K562 (cell line): ENCODE measurements at regions not wholly inside any gene's neighbourhood (a gene's known extent, or its start where the extent isn't known, plus 50 kb on each side); places are given as distances from the start of the nearest gene placed in this dataset.

Experiments
- ATAC-seq: fragments of 200-7000 bp; cut with Tn5 transposase; 3 replicates; pipeline ENCODE4 v1.9.1; 2020; ENCODE audit warnings: moderate library complexity
- BruUV-seq: library from RNA; stranded (reverse); fragments of 400-500 nt; replicated peaks from 2 replicates; lab custom pipeline; 2021; lab: Mats Ljungman, UMichigan
- CTCF ChIA-PET: fragments of 300-600 bp; formaldehyde crosslinking; extraction: SDS; loops from one replicate; lab custom pipeline; 2021; ENCODE audit warnings: low intra/inter-chr PET ratio; lab: Yijun Ruan, JAX
- POLR2A ChIA-PET: fragments of 300-600, 350-650 bp; sonication (Branson Sonifier 250); formaldehyde crosslinking; extraction: SDS; loops from one replicate; lab custom pipeline; 2021; ENCODE audit warnings: antibody characterized with exemption, inconsistent platforms; lab: Yijun Ruan, JAX
- DNase-seq, 4 experiments: peaks; one replicate each; pipeline versions ENCODE4 v3.0.0 to v3.0.0-alpha.2; 2011 to 2018; ENCODE audit warnings: low spot score in 3 of 4, mixed read lengths in 3 of 4; ENCODE audit errors: extremely low read depth in 1 of 4
- FAIRE-seq: peaks from 2 replicates; lab custom pipeline; 2011; peaks lifted over from hg19 to GRCh38; lab: Jason Lieb, UNC
- H2AFZ ChIP-seq: 2 replicates; pipeline ENCODE4 v1.6.0; 2011; ENCODE audit warnings: low read depth, low read length, control low read depth, inconsistent platforms
- H3K27ac ChIP-seq: fragments of 200-600 bp; 3 replicates; pipeline ENCODE4 v1.8.0; 2011; ENCODE audit warnings: low read depth, mild to moderate bottlenecking, control low read depth, inconsistent platforms, low read length, moderate library complexity, mixed read lengths; ENCODE audit errors: extremely low read depth
- H3K27me3 ChIP-seq, 2 experiments: fragments of 300-600 bp in 1 of 2; 2 replicates in 1 of 2; 3 replicates in 1 of 2; pipeline versions ENCODE4 v1.6.0 to v1.8.0; 2011; ENCODE audit warnings: inconsistent platforms in 2 of 2, low read length in 2 of 2, mild to moderate bottlenecking in 1 of 2, mixed read lengths in 1 of 2, moderate library complexity in 1 of 2; ENCODE audit not compliant: control insufficient read depth in 2 of 2, insufficient read depth in 2 of 2
- H3K36me3 ChIP-seq: fragments of 300-600 bp; 3 replicates; pipeline ENCODE4 v1.8.0; 2011; ENCODE audit warnings: mild to moderate bottlenecking, low read length, inconsistent platforms; ENCODE audit not compliant: control insufficient read depth, insufficient read depth
- H3K4me1 ChIP-seq, 2 experiments: fragments of 200-600 bp in 1 of 2; replicated peaks in 1 of 2; 2 replicates in 1 of 2; 3 replicates in 1 of 2; pipeline versions ENCODE4 v1.5.1 to v1.8.0; 2011; ENCODE audit warnings: inconsistent platforms in 2 of 2, low read length in 2 of 2, mild to moderate bottlenecking in 1 of 2, mixed read lengths in 1 of 2, moderate library complexity in 1 of 2; ENCODE audit not compliant: control insufficient read depth in 2 of 2, insufficient read depth in 2 of 2
- H3K4me2 ChIP-seq: 2 replicates; pipeline ENCODE4 v1.6.1; 2011; ENCODE audit warnings: low read length, control low read depth, inconsistent platforms, mixed read lengths; ENCODE audit not compliant: insufficient read depth
- H3K4me3 ChIP-seq: fragments of 200-600 bp; sonication (generic), shearing (Covaris generic); 2 replicates; pipeline ENCODE4 v1.5.1; 2016; ENCODE audit warnings: control low read depth, inconsistent platforms
- H3K79me2 ChIP-seq: fragments of 200-600 bp; 3 replicates; pipeline ENCODE4 v1.8.0; 2011; ENCODE audit warnings: low read length, inconsistent platforms; ENCODE audit not compliant: control insufficient read depth, insufficient read depth
- H3K9ac ChIP-seq, 2 experiments: 2 replicates each; pipeline versions ENCODE4 v1.6.0 to v1.6.1; 2011; ENCODE audit warnings: low read depth in 2 of 2, low read length in 2 of 2, control low read depth in 1 of 2, inconsistent platforms in 1 of 2, mild to moderate bottlenecking in 1 of 2, mixed read lengths in 1 of 2; ENCODE audit not compliant: insufficient read depth in 1 of 2
- H3K9me1 ChIP-seq: one replicate; pipeline ENCODE4 v1.6.0; 2011; ENCODE audit warnings: inconsistent platforms, mild to moderate bottlenecking, low read length, moderate library complexity; ENCODE audit not compliant: control insufficient read depth, insufficient read depth
- H3K9me3 ChIP-seq: replicated peaks from 2 replicates; pipeline ENCODE4 v1.5.1; 2011; ENCODE audit warnings: low read depth, low read length, inconsistent platforms; ENCODE audit not compliant: control insufficient read depth, insufficient read depth
- H4K20me1 ChIP-seq: replicated peaks from 2 replicates; pipeline ENCODE4 v1.6.1; 2011; ENCODE audit warnings: low read length, inconsistent platforms, mixed read lengths; ENCODE audit not compliant: control insufficient read depth, insufficient read depth
- CHD1 ChIP-seq: fragments of 200-600 bp; sonication (generic); IDR thresholded peaks from one replicate; pipeline ENCODE4 v1.6.1; 2012; ENCODE audit warnings: mild to moderate bottlenecking, moderate library complexity, low read length, inconsistent platforms
- GTF2E2 ChIP-seq: fragments of 200-800 bp; sonication (Bioruptor generic); IDR thresholded peaks from 2 replicates; pipeline ENCODE4 v1.6.1; 2016; ENCODE audit warnings: missing genetic modification characterization, missing compliant biosample characterization
- HDAC2 ChIP-seq: fragments of 450-650 bp; IDR thresholded peaks from 2 replicates; pipeline ENCODE4 v1.6.1; 2016; ENCODE audit warnings: mild to moderate bottlenecking
- JUN ChIP-seq, 2 experiments: sonication (generic) in 1 of 2; formaldehyde crosslinking in 1 of 2; IDR thresholded peaks; 2 replicates each; pipeline versions ENCODE4 v1.6.1 to v1.8.0; 2012 to 2022; ENCODE audit warnings: borderline replicate concordance in 2 of 2, mild to moderate bottlenecking in 2 of 2, improper control_type of control experiment in 1 of 2, low read depth in 1 of 2, low read length in 1 of 2, missing genetic modification reagents in 1 of 2
- KHSRP ChIP-seq: fragments of 450-650 bp; IDR thresholded peaks from 2 replicates; pipeline ENCODE4 v1.6.1; 2017
- PTTG1 ChIP-seq: fragments of 450-650 bp; IDR thresholded peaks from 2 replicates; pipeline ENCODE4 v1.6.1; 2016; ENCODE audit warnings: low read depth, mild to moderate bottlenecking, missing genetic modification characterization, missing compliant biosample characterization
- U2AF1 ChIP-seq: fragments of 200-400 bp; formaldehyde crosslinking; optimal IDR thresholded peaks from 2 replicates; pipeline ENCODE3; 2017; ENCODE audit warnings: mild to moderate bottlenecking, low read depth, low read length, moderate library complexity
- YBX1 ChIP-seq: fragments of 450-650 bp; IDR thresholded peaks from 2 replicates; pipeline ENCODE4 v1.7.1; 2016; ENCODE audit warnings: mild to moderate bottlenecking
- ZKSCAN8 ChIP-seq: fragments of 200-800 bp; sonication (Bioruptor generic); IDR thresholded peaks from 2 replicates; pipeline ENCODE4 v1.6.1; 2016; ENCODE audit warnings: missing genetic modification characterization, missing compliant biosample characterization
- ZNF507 ChIP-seq: conservative IDR thresholded peaks from 2 replicates; pipeline ENCODE4 v1.6.1; 2017; ENCODE audit warnings: missing genetic modification characterization, missing compliant biosample characterization
- ZNF668 ChIP-seq: fragments of 250-450 bp; sonication (Bioruptor Pico); IDR thresholded peaks from 2 replicates; pipeline ENCODE4 v1.8.0; 2022; ENCODE audit warnings: mild to moderate bottlenecking, inconsistent platforms
- ZNF696 ChIP-seq: fragments of 250-450 bp; sonication (Bioruptor Pico); conservative IDR thresholded peaks from 2 replicates; pipeline ENCODE4 v1.4.0; 2020; ENCODE audit warnings: mild to moderate bottlenecking, moderate library complexity
- ZNF76 ChIP-seq: fragments of 250-450 bp; sonication (Bioruptor Pico); IDR thresholded peaks from 2 replicates; pipeline ENCODE4 v1.4.0; 2020; ENCODE audit warnings: mild to moderate bottlenecking, moderate library complexity, borderline replicate concordance
- ZNF830 ChIP-seq: fragments of 250-450 bp; sonication (Bioruptor Pico); IDR thresholded peaks from 2 replicates; pipeline ENCODE4 v1.5.0; 2021; ENCODE audit warnings: mild to moderate bottlenecking
- WGBS: fragments of 100-300 bp; shearing (Covaris generic); methylation state at CpG from one replicate; pipeline ENCODE4 v1.1.6; 2016; ENCODE audit warnings: low coverage, mixed read lengths; ENCODE audit not compliant: insufficient coverage; ENCODE audit errors: missing lambda C conversion rate; 5-methylcytosine and 5-hydroxymethylcytosine counted together
- in situ Hi-C: fragments of 300-500 bp; cut with MboI; formaldehyde crosslinking; loops from 4 replicates; pipeline ENCODE4 v1.15.0; 2018; ENCODE audit warnings: inconsistent platforms, mixed read lengths
- intact Hi-C: fragments of 100-400 bp; cut with micrococcal nuclease; formaldehyde crosslinking; loops from 2 replicates; pipeline ENCODE4 v1.14.2; 2022
- TF ChIP-seq, protein P1 (sequence below): fragments of 450-650 bp; IDR thresholded peaks from 2 replicates; pipeline ENCODE4 v1.6.1; 2017; ENCODE audit warnings: antibody characterized with exemption, mild to moderate bottlenecking
- TF ChIP-seq, protein P2 (sequence below): fragments of 450-650 bp; formaldehyde crosslinking; conservative IDR thresholded peaks from 2 replicates; pipeline ENCODE4 v1.4.0; 2022; ENCODE audit warnings: mild to moderate bottlenecking, missing genetic modification characterization
- TF ChIP-seq, protein P3 (sequence below): fragments of 250-450 bp; sonication (Bioruptor Pico); IDR thresholded peaks from 2 replicates; pipeline ENCODE4 v1.5.1; 2021; ENCODE audit warnings: mild to moderate bottlenecking

DNA sequence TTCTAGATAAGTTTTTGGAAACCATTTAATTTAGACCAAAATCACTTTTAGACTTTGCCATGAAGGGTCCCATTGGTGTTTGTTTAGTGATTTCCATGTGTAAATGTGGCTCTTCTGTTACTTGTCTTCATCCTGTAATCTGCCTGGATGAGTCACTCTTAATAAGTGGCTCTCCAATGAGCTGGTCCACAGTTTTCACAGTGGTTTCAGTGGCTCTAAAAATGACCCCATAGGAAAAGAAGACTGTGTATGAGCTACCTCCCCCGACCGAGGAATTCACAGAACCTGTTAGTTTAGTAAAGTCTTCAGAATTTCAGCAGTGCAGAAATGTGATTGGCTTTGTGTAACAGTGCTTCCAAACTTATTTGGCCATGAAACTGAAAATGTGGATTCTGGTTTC, 492.0 kb upstream of the MARCKS start:
- Histone ChIP-seq H3K4me1 (no peaks in the 10 kb centered on the region), H3K27ac (no peak overlapping the region), H3K27me3 (no peaks in the 10 kb centered on the region), H3K9me3 (no peaks in the 10 kb centered on the region), H3K4me3 (no peak overlapping the region), H3K79me2 (no peaks in the 10 kb centered on the region), H3K9me1 (no peaks in the 10 kb centered on the region), H4K20me1 (no peaks in the 10 kb centered on the region), H3K9ac (no peak overlapping the region), H2AFZ (no peak overlapping the region), H3K36me3 (no peaks in the 10 kb centered on the region), H3K4me2 (no peak overlapping the region)
- intact Hi-C loops (no loop called here), in situ Hi-C loops (no loop called here)
- DNase-seq = no peak
- 0% methylated on average over 2 of the region's 2 CpGs for WGBS
- TF ChIP-seq GTF2E2 (tag) = no peak
- TF ChIP-seq PTTG1 (tag) = no peak
- no peak for TF ChIP-seq CHD1
- TF ChIP-seq KHSRP = no peak
- no peak for TF ChIP-seq ZKSCAN8 (CRISPR knock-in tag)
- no peak for TF ChIP-seq ZNF696 (CRISPR knock-in tag)
- TF ChIP-seq ZNF668 = no peak
- no peak for TF ChIP-seq JUN (IDR thresholded peaks at IDR 0.05; ENCODE audit: borderline replicate concordance, low read depth, low read length)
- no peak for TF ChIP-seq JUN (CRISPR knock-in tag; IDR thresholded peaks at IDR 0.05; ENCODE audit: borderline replicate concordance)
- TF ChIP-seq, protein P1, sequence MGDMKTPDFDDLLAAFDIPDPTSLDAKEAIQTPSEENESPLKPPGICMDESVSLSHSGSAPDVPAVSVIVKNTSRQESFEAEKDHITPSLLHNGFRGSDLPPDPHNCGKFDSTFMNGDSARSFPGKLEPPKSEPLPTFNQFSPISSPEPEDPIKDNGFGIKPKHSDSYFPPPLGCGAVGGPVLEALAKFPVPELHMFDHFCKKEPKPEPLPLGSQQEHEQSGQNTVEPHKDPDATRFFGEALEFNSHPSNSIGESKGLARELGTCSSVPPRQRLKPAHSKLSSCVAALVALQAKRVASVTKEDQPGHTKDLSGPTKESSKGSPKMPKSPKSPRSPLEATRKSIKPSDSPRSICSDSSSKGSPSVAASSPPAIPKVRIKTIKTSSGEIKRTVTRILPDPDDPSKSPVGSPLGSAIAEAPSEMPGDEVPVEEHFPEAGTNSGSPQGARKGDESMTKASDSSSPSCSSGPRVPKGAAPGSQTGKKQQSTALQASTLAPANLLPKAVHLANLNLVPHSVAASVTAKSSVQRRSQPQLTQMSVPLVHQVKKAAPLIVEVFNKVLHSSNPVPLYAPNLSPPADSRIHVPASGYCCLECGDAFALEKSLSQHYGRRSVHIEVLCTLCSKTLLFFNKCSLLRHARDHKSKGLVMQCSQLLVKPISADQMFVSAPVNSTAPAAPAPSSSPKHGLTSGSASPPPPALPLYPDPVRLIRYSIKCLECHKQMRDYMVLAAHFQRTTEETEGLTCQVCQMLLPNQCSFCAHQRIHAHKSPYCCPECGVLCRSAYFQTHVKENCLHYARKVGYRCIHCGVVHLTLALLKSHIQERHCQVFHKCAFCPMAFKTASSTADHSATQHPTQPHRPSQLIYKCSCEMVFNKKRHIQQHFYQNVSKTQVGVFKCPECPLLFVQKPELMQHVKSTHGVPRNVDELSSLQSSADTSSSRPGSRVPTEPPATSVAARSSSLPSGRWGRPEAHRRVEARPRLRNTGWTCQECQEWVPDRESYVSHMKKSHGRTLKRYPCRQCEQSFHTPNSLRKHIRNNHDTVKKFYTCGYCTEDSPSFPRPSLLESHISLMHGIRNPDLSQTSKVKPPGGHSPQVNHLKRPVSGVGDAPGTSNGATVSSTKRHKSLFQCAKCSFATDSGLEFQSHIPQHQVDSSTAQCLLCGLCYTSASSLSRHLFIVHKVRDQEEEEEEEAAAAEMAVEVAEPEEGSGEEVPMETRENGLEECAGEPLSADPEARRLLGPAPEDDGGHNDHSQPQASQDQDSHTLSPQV = no peak
- TF ChIP-seq ZNF76 (CRISPR knock-in tag) = no peak
- TF ChIP-seq, protein P2, sequence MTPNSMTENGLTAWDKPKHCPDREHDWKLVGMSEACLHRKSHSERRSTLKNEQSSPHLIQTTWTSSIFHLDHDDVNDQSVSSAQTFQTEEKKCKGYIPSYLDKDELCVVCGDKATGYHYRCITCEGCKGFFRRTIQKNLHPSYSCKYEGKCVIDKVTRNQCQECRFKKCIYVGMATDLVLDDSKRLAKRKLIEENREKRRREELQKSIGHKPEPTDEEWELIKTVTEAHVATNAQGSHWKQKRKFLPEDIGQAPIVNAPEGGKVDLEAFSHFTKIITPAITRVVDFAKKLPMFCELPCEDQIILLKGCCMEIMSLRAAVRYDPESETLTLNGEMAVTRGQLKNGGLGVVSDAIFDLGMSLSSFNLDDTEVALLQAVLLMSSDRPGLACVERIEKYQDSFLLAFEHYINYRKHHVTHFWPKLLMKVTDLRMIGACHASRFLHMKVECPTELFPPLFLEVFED (CRISPR knock-in tag) = no peak
- TF ChIP-seq ZNF830 (CRISPR knock-in tag) = no peak
- TF ChIP-seq U2AF1 = no peak
- no peak for TF ChIP-seq HDAC2
- no peak for TF ChIP-seq ZNF507
- TF ChIP-seq YBX1 = no peak
- TF ChIP-seq, protein P3, sequence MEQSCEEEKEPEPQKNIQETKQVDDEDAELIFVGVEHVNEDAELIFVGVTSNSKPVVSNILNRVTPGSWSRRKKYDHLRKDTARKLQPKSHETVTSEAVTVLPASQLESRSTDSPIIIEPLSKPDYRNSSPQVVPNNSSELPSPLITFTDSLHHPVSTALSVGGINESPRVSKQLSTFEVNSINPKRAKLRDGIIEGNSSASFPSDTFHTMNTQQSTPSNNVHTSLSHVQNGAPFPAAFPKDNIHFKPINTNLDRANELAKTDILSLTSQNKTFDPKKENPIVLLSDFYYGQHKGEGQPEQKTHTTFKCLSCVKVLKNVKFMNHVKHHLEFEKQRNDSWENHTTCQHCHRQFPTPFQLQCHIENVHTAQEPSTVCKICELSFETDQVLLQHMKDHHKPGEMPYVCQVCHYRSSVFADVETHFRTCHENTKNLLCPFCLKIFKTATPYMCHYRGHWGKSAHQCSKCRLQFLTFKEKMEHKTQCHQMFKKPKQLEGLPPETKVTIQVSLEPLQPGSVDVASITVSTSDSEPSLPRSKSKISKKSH (CRISPR knock-in tag) = no peak
- no peak for ATAC-seq
- CTCF ChIA-PET = no interaction called here
- FAIRE-seq = no peak
- BruUV-seq = no TSS peak
- POLR2A ChIA-PET = no interaction called here
